NCI-H345 treated with DMSO at 0.1 percent for 48 hours (cell line): ENCODE measurements at regions not wholly inside any gene's neighbourhood (a gene's known extent, or its start where the extent isn't known, plus 50 kb on each side); places are given as distances from the start of the nearest gene placed in this dataset.

Source experiments
- DNase-seq: peaks from one replicate; lab custom pipeline; 2025; ENCODE audit not compliant: unreplicated experiment; lab: John Stamatoyannopoulos, UW

GRCh38 chr2:223107825-223108224 is 55.8 kb downstream of the KCNE4 start:
- no peak for DNase-seq

GRCh38 chr2:223108351-223109050 is 56.5 kb downstream of the KCNE4 start:
- DNase-seq: no peak

- DNase-seq: no peak
Measured at GRCh38 chr2:223109341-223109740, 57.4 kb downstream of the KCNE4 start.

- no peak for DNase-seq
Measured at GRCh38 chr2:223113161-223113560, 61.2 kb downstream of the KCNE4 start.

GRCh38 chr2:223114170-223114569 is 62.2 kb downstream of the KCNE4 start:
- no peak for DNase-seq

GRCh38 chr2:223114917-223115316 is 62.9 kb downstream of the KCNE4 start:
- no peak for DNase-seq

GRCh38 chr2:223117533-223117932 is 65.5 kb downstream of the KCNE4 start:
- DNase-seq: no peak

GRCh38 chr2:223121283-223121682 is 69.3 kb downstream of the KCNE4 start:
- no peak for DNase-seq

- DNase-seq: peak; percentile 24
Measured at GRCh38 chr2:223122781-223123180, 70.8 kb downstream of the KCNE4 start.

GRCh38 chr2:223123855-223124610 is 72.0 kb downstream of the KCNE4 start:
- DNase-seq: no peak

- DNase-seq: no peak
Measured at GRCh38 chr2:223141606-223142005, 89.6 kb downstream of the KCNE4 start.

- DNase-seq: no peak
Measured at GRCh38 chr2:223142118-223142517, 90.1 kb downstream of the KCNE4 start.

GRCh38 chr2:223147431-223147830 is 95.4 kb downstream of the KCNE4 start:
- no peak for DNase-seq

- no peak for DNase-seq
Measured at GRCh38 chr2:223148516-223148915, 96.5 kb downstream of the KCNE4 start.

GRCh38 chr2:223155956-223156355 is 104.0 kb downstream of the KCNE4 start:
- no peak for DNase-seq

GRCh38 chr2:223161873-223162458 is 110.0 kb downstream of the KCNE4 start:
- DNase-seq: no peak

- no peak for DNase-seq
Measured at GRCh38 chr2:223165423-223166214, 113.6 kb downstream of the KCNE4 start.

GRCh38 chr2:223166215-223166493 is 114.2 kb downstream of the KCNE4 start:
- no peak for DNase-seq

- DNase-seq: no peak
Measured at GRCh38 chr2:223166983-223167650, 115.1 kb downstream of the KCNE4 start.

GRCh38 chr2:223169830-223170605 is 118.0 kb downstream of the KCNE4 start:
- DNase-seq: no peak
